Upper lobe of left lung (tissue), 6 donors: ENCODE measurements at regions not wholly inside any gene's neighbourhood (a gene's known extent, or its start where the extent isn't known, plus 50 kb on each side); places are given as distances from the start of the nearest gene placed in this dataset.

Experiments
- ATAC-seq, 2 donors: fragments of 200-7000 bp; cut with Tn5 transposase; one replicate each; pipeline ENCODE4 v1.9.1; 2022; ENCODE audit warnings: mild to moderate bottlenecking in 2 of 2, moderate library complexity in 2 of 2; ENCODE audit not compliant: low FRiP score in 2 of 2
- DNase-seq, 2 donors: peaks; one replicate each; pipeline ENCODE4 v3.0.0-alpha.2; 2019 to 2020
- H3K27ac ChIP-seq, 4 donors: fragments of 200-600 bp; sonication (generic); one replicate each; pipeline ENCODE4 v1.5.1; 2016 to 2019
- H3K27me3 ChIP-seq, 4 donors: fragments of 200-600 bp; sonication (generic); one replicate each; pipeline ENCODE4 v1.5.1; 2017 to 2019
- H3K36me3 ChIP-seq, 4 donors: fragments of 200-600 bp; sonication (generic); one replicate each; pipeline ENCODE4 v1.5.1; 2016 to 2019
- H3K4me1 ChIP-seq, 4 donors: fragments of 200-600 bp; sonication (generic); one replicate each; pipeline ENCODE4 v1.5.1; 2018 to 2019
- H3K4me3 ChIP-seq, 4 donors: fragments of 200-600 bp; sonication (generic); one replicate each; pipeline ENCODE4 v1.5.1; 2017 to 2019; ENCODE audit warnings: mild to moderate bottlenecking in 2 of 4, moderate library complexity in 1 of 4
- H3K9me3 ChIP-seq, 4 donors: fragments of 200-600 bp; sonication (generic); one replicate each; pipeline ENCODE4 v1.5.1; 2018 to 2019
- CTCF ChIP-seq, 6 experiments: fragments of 450-650 bp in 4 of 6; fragments of 200-600 bp in 2 of 6; sonication (generic) in 2 of 6; IDR thresholded peaks; one replicate each; pipeline ENCODE4 v1.5.1; 2016 to 2019; ENCODE audit warnings: antibody characterized with exemption in 6 of 6
- EP300 ChIP-seq, 4 donors: sonication (generic); formaldehyde crosslinking; IDR thresholded peaks; one replicate each; pipeline ENCODE4 v1.5.1; 2017; ENCODE audit warnings: antibody characterized with exemption in 4 of 4, control low read depth in 2 of 4
- POLR2A ChIP-seq, 4 donors: fragments of 450-650 bp; IDR thresholded peaks; one replicate each; pipeline ENCODE4 v1.5.1; 2016 to 2017; ENCODE audit warnings: antibody characterized with exemption in 4 of 4, mild to moderate bottlenecking in 2 of 4
- POLR2AphosphoS5 ChIP-seq, 2 donors: sonication (generic); formaldehyde crosslinking; IDR thresholded peaks; one replicate each; pipeline ENCODE4 v1.5.1; 2017; ENCODE audit warnings: antibody characterized with exemption in 2 of 2
- WGBS, 2 donors: methylation state at CpG; one replicate each; pipeline ENCODE4 v1.1.5; 2017 to 2018; 5-methylcytosine and 5-hydroxymethylcytosine counted together
- donor health status: DM: no; HTN: no; CAD: no; lungs with moderate emphysema.
- donor health status: DM: no; HTN: yes; CAD: no; lungs with severe emphysema.

- H3K27me3 ChIP-seq, result no peaks in the 10 kb centered on the region
- 83 to 90% methylated on average over 1 of the region's 1 CpG for WGBS, 2 donors
- H3K27ac ChIP-seq, result no peak overlapping the region
- no peak for TF ChIP-seq POLR2AphosphoS5 (IDR thresholded peaks at IDR 0.05)
- no peak for TF ChIP-seq CTCF (IDR thresholded peaks at IDR 0.05)
- TF ChIP-seq EP300 (IDR thresholded peaks at IDR 0.05), result no peak
- no peak for TF ChIP-seq POLR2A (IDR thresholded peaks at IDR 0.05)
- ATAC-seq (no peak), DNase-seq (no peak)
- H3K4me1 ChIP-seq, result no peaks in the 10 kb centered on the region
- H3K9me3 ChIP-seq, result no peaks in the 10 kb centered on the region
- no peak overlapping the region for H3K4me3 ChIP-seq
- H3K36me3 ChIP-seq, result peaks cover 0 to 3% (median 0%) of the 10 kb centered on the region in 4 donors
Measured at GRCh38 chr13:73991384-73991783, 142.8 kb downstream of the KLF12 start.

GRCh38 chr13:73989244-73989843 lies 144.9 kb downstream of the KLF12 start:
- 78 to 96% methylated on average over 4 of the region's 4 CpGs for WGBS, 2 donors
- TF ChIP-seq POLR2A (IDR thresholded peaks at IDR 0.05), result no peak
- TF ChIP-seq POLR2AphosphoS5 (IDR thresholded peaks at IDR 0.05), result no peak
- no peak for TF ChIP-seq CTCF (IDR thresholded peaks at IDR 0.05)
- no peak for TF ChIP-seq EP300 (IDR thresholded peaks at IDR 0.05)
- ATAC-seq (no peak), DNase-seq (peak in 1 of 2 donors; percentile 26)
- Histone ChIP-seq H3K4me3 (no peak overlapping the region), H3K27me3 (no peaks in the 10 kb centered on the region), H3K27ac (no peak overlapping the region), H3K36me3 (peaks cover 0 to 3% (median 0%) of the 10 kb centered on the region in 4 donors), H3K4me1 (peaks cover 0 to 3% (median 0%) of the 10 kb centered on the region in 4 donors), H3K9me3 (no peaks in the 10 kb centered on the region)

GRCh38 chr13:73988461-73988860 lies 145.7 kb downstream of the KLF12 start:
- 84 to 97% methylated on average over 1 of the region's 1 CpG for WGBS, 2 donors
- Histone ChIP-seq H3K9me3 (no peaks in the 10 kb centered on the region), H3K27me3 (no peaks in the 10 kb centered on the region), H3K4me3 (no peak overlapping the region), H3K27ac (no peak overlapping the region), H3K4me1 (peaks cover 0 to 3% (median 0%) of the 10 kb centered on the region in 4 donors), H3K36me3 (peaks cover 0 to 3% (median 0%) of the 10 kb centered on the region in 4 donors)
- ATAC-seq (no peak), DNase-seq (no peak)
- TF ChIP-seq POLR2A (IDR thresholded peaks at IDR 0.05), result no peak

GRCh38 chr13:73987618-73988017 lies 146.6 kb downstream of the KLF12 start:
- no peak for TF ChIP-seq EP300 (IDR thresholded peaks at IDR 0.05)
- no peak for TF ChIP-seq POLR2AphosphoS5 (IDR thresholded peaks at IDR 0.05)
- TF ChIP-seq POLR2A (IDR thresholded peaks at IDR 0.05), result no peak
- no peak for TF ChIP-seq CTCF (IDR thresholded peaks at IDR 0.05)
- WGBS, 2 donors, result 93 to 100% methylated on average over 1 of the region's 1 CpG
- no peaks in the 10 kb centered on the region for H3K27me3 ChIP-seq
- peaks cover 0 to 3% (median 0%) of the 10 kb centered on the region in 4 donors for H3K4me1 ChIP-seq
- no peak for DNase-seq
- no peak overlapping the region for H3K4me3 ChIP-seq
- H3K36me3 ChIP-seq, result no peaks in the 10 kb centered on the region
- ATAC-seq, result no peak
- H3K27ac ChIP-seq, result no peak overlapping the region
- H3K9me3 ChIP-seq, result no peaks in the 10 kb centered on the region

- no peaks in the 10 kb centered on the region for H3K36me3 ChIP-seq
- WGBS, 2 donors, result 71 to 82% methylated on average over 3 of the region's 3 CpGs
- ATAC-seq (no peak), DNase-seq (no peak)
- no peaks in the 10 kb centered on the region for H3K9me3 ChIP-seq
- H3K4me3 ChIP-seq, result no peak overlapping the region
- no peaks in the 10 kb centered on the region for H3K27me3 ChIP-seq
- no peak overlapping the region for H3K27ac ChIP-seq
- peaks cover 0 to 3% (median 0%) of the 10 kb centered on the region in 4 donors for H3K4me1 ChIP-seq
- TF ChIP-seq CTCF (IDR thresholded peaks at IDR 0.05), result no peak
- TF ChIP-seq POLR2AphosphoS5 (IDR thresholded peaks at IDR 0.05), result no peak
- TF ChIP-seq EP300 (IDR thresholded peaks at IDR 0.05), result no peak
- TF ChIP-seq POLR2A (IDR thresholded peaks at IDR 0.05), result no peak
Measured at GRCh38 chr13:73985783-73986182, 148.4 kb downstream of the KLF12 start.
